GM12892 (cell line): ENCODE measurements at regions not wholly inside any gene's neighbourhood (a gene's known extent, or its start where the extent isn't known, plus 50 kb on each side); places are given as distances from the start of the nearest gene placed in this dataset.

ENCODE experiments used
- DNase-seq: peaks from one replicate; pipeline ENCODE4 v3.0.0; 2011; ENCODE audit not compliant: insufficient read length
- FAIRE-seq: peaks from 2 replicates; lab custom pipeline; 2011; peaks lifted over from hg19 to GRCh38; lab: Jason Lieb, UNC
- POLR2A ChIP-seq: IDR thresholded peaks from 2 replicates; pipeline ENCODE4 v1.6.1; 2011; ENCODE audit warnings: low read depth, low read length, control low read depth
- POLR2AphosphoS5 ChIP-seq: IDR thresholded peaks from 2 replicates; pipeline ENCODE4 v1.6.1; 2011; ENCODE audit warnings: low read depth, low read length, control low read depth
- TAF1 ChIP-seq: IDR thresholded peaks from 2 replicates; pipeline ENCODE4 v1.6.1; 2011; ENCODE audit warnings: low read depth, mild to moderate bottlenecking, control low read depth, low read length, borderline replicate concordance

- DNase-seq (no peak), FAIRE-seq (no peak)
- TF ChIP-seq TAF1 (no peak), POLR2AphosphoS5 (no peak), POLR2A (no peak)
Observed at GRCh38 chr1:22237433-22238093, 94.7 kb upstream of the WNT4 start.

GRCh38 chr1:22238356-22239224, 95.7 kb upstream of the WNT4 start:
- DNase-seq, result no peak
- FAIRE-seq, result no peak
- TF ChIP-seq POLR2A (no peak), POLR2AphosphoS5 (no peak), TAF1 (no peak)

DNA sequence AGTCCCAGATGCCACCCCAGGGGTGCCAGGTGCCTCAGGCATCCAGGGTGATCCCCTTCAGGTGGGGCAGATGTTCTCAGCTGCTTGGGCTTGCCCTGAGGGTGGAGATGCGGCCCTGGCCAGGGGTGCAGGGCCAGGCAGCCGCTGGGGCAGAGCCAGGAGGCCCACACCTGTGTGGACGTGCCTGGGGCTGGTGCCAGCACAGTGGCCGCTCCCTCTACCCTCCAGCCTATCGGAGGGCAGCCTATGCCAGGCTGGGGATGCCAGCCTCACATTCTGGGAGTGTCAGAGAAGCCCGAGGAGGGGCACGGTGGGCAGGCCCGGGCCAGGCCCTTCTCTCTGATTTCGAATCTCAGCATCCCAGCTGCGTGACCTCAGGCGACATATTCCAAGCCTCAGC, 96.5 kb upstream of the WNT4 start:
- FAIRE-seq (no peak), DNase-seq (no peak)
- TF ChIP-seq TAF1 (no peak), POLR2A (no peak), POLR2AphosphoS5 (no peak)

DNA sequence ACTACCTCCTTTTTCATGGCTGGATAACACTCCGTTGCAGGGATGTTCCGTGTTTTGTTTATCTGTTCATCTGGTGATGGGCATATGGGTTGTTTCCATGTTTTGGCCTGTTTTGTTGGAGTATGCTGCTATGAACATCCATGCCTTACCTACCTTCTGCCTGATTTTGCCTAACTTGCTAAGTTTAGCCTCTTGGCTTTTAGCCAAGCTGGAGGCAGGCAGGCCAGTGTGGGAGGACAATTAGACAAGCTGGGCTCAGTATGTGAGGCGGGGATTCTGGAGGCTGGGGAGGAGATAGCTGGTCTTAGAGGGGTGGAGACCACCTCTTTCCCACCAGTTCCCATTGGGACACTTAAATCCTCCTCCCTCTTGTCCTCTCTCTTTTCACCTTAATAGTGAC, 98.4 kb upstream of the WNT4 start:
- TF ChIP-seq POLR2A (no peak), POLR2AphosphoS5 (no peak), TAF1 (no peak)
- DNase-seq (no peak), FAIRE-seq (no peak)

DNA sequence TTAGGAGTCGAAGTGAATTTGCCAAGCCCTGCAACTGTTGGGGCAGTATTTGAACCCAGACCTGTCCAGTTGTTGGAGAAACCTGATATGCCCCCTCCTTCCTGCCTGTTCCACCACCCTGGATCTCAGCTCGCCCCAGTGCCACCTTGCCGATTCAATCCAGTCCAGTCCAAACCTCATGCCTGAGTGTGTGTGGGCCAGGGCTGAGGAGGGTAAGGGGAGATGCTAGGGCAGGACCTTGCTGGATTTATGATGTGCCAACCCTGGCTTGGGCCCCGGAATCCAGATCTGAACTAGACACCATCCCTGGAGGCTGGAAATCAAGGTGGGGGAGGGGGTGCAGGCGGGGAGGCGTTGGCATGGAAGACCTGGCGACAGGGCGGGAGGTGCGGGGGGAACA, 98.9 kb upstream of the WNT4 start:
- DNase-seq, result no peak
- no peak for TF ChIP-seq POLR2AphosphoS5
- TF ChIP-seq TAF1, result no peak
- TF ChIP-seq POLR2A, result no peak
- FAIRE-seq, result no peak

GRCh38 chr1:22245100-22245650, 102.3 kb upstream of the WNT4 start:
- DNase-seq, result no peak
- TF ChIP-seq TAF1 (no peak), POLR2A (no peak), POLR2AphosphoS5 (no peak)
- FAIRE-seq, result no peak

DNA sequence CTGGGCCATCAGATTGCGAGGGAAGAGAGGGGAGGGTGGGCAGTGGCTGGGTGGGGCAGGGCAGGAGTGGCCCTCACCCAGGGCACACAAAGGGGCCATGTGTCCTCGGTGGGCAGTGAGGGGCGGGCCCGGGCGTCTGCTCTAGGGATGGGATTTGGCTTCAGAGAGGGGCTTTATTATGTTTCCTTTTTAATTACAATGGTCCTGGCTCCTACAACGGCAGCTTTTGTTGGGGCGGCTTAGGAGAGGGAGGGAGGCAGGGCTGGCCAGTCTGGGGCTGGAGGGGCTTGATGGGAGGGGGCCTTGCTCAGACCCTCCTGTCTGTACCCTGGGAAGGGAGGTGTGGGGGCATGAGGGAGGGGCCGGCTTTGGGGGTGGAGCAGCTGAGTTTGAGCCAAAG, 102.8 kb upstream of the WNT4 start:
- TF ChIP-seq POLR2A (no peak), POLR2AphosphoS5 (no peak), TAF1 (no peak)
- DNase-seq (no peak), FAIRE-seq (no peak)

DNA sequence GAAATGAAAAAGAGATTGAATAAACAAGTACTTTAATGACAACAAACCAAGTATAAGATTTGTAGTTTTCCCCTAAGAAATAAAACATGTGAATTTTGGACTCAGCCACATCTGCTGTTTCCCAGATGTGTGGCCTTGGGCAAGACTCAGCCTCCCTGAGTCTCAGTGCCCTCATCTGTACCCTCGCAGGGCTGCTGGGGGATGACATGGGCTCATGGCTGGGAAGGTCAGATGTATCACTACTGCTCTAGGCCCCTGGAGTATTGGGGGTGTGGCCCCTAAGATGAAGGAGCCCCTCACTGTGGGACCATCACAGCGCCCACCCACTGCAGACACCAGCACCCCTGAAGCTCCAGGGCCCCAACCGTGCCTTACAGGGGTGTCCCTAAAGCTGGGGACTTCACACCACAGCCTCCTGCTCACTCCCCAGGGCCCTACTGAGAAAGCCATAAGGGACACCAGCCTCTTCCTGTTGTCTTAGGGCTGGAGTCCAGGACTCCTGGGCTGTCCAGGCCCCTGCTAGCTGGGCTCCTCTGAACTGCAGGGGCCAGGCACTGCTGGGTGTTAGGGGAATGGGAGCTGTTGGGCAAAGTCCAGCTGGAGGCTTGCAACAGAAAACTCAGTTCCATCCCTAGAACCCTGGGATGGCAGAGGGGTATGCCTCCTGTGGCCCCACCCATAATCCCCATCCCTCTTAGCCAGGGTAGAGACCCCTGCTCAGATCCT, 104.0 kb upstream of the WNT4 start:
- FAIRE-seq, result no peak
- DNase-seq, result no peak
- TF ChIP-seq POLR2AphosphoS5, result no peak
- TF ChIP-seq TAF1, result no peak
- no peak for TF ChIP-seq POLR2A

- no peak for DNase-seq
- TF ChIP-seq POLR2AphosphoS5 (no peak), TAF1 (no peak)
- no peak for FAIRE-seq
Observed at GRCh38 chr1:22247527-22248245, 104.8 kb upstream of the WNT4 start.

GRCh38 chr1:22248746-22249145, 105.8 kb upstream of the WNT4 start:
- TF ChIP-seq POLR2AphosphoS5 (no peak), TAF1 (no peak), POLR2A (no peak)
- no peak for FAIRE-seq
- DNase-seq, result no peak
